ENCODE measurements at regions not wholly inside any gene's neighbourhood (a gene's known extent, or its start where the extent isn't known, plus 50 kb on each side); places are given as distances from the start of the nearest gene placed in this dataset.

DNA sequence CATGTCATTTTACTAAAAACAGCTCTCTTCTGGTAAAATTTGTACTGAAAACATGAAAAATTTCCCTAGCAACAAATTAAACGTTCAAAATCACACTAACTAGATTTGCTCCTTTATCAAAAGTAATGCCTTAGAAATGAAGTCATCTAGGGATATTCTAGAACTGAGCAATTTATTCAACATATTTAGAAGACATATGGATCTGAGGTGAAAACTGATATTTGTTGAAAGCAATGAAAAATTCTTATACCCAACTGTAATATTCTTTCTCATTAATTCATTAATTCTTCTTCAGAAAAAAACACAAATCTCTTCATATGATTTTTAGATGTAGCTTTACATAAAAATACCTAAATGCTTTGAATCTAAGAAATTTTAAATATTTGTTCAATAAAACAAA, 604.9 kb downstream of the NR2F1-AS1 start:
- POLR2A ChIA-PET: no interaction called here
- Mint-ChIP-seq H3K27ac (no peak overlapping the region), H3K36me3 (no peaks in the 10 kb centered on the region), H3K4me3 (no peak overlapping the region), H3K9me3 (no peaks in the 10 kb centered on the region), H3K4me1 (no peaks in the 10 kb centered on the region), H3K27me3 (ENCODE audit: low read depth) (no peaks in the 10 kb centered on the region)
- DNase-seq (ENCODE audit: low spot score) (no peak), ATAC-seq (no peak)
- CTCF ChIA-PET: no interaction called here
- TF ChIP-seq NFATC4 (CRISPR knock-in tag; IDR thresholded peaks at IDR 0.05) (no peak), KAT7 (CRISPR knock-in tag; IDR thresholded peaks at IDR 0.05; ENCODE audit: borderline replicate concordance) (no peak), JUN (CRISPR knock-in tag; IDR thresholded peaks at IDR 0.05) (no peak), ZNF121 (CRISPR knock-in tag; IDR thresholded peaks at IDR 0.05) (no peak), MYBL2 (CRISPR knock-in tag; IDR thresholded peaks at IDR 0.05) (no peak), ZNF423 (CRISPR knock-in tag; IDR thresholded peaks at IDR 0.05) (no peak), ATF2 (CRISPR knock-in tag; IDR thresholded peaks at IDR 0.05; ENCODE audit: borderline replicate concordance, low read depth) (no peak), ZNF219 (CRISPR knock-in tag; IDR thresholded peaks at IDR 0.05; ENCODE audit: borderline replicate concordance) (no peak), SMAD4 (CRISPR knock-in tag; IDR thresholded peaks at IDR 0.05) (no peak), ZNF671 (CRISPR knock-in tag; IDR thresholded peaks at IDR 0.05) (no peak), USF1 (CRISPR knock-in tag; IDR thresholded peaks at IDR 0.05) (no peak), IRF2 (CRISPR knock-in tag; IDR thresholded peaks at IDR 0.05; ENCODE audit: borderline replicate concordance, low read depth) (no peak), GABPB1 (CRISPR knock-in tag; IDR thresholded peaks at IDR 0.05) (no peak), ZNF425 (CRISPR knock-in tag; conservative IDR thresholded peaks at IDR 0.05) (no peak)
- TF ChIP-seq, protein P1, sequence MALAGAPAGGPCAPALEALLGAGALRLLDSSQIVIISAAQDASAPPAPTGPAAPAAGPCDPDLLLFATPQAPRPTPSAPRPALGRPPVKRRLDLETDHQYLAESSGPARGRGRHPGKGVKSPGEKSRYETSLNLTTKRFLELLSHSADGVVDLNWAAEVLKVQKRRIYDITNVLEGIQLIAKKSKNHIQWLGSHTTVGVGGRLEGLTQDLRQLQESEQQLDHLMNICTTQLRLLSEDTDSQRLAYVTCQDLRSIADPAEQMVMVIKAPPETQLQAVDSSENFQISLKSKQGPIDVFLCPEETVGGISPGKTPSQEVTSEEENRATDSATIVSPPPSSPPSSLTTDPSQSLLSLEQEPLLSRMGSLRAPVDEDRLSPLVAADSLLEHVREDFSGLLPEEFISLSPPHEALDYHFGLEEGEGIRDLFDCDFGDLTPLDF (CRISPR knock-in tag; IDR thresholded peaks at IDR 0.05): no peak
- TF ChIP-seq, protein P2, sequence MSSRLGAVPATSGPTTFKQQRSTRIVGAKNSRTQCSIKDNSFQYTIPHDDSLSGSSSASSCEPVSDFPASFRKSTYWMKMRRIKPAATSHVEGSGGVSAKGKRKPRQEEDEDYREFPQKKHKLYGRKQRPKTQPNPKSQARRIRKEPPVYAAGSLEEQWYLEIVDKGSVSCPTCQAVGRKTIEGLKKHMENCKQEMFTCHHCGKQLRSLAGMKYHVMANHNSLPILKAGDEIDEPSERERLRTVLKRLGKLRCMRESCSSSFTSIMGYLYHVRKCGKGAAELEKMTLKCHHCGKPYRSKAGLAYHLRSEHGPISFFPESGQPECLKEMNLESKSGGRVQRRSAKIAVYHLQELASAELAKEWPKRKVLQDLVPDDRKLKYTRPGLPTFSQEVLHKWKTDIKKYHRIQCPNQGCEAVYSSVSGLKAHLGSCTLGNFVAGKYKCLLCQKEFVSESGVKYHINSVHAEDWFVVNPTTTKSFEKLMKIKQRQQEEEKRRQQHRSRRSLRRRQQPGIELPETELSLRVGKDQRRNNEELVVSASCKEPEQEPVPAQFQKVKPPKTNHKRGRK (CRISPR knock-in tag; IDR thresholded peaks at IDR 0.05; ENCODE audit: borderline replicate concordance): no peak
- TF ChIP-seq, protein P3, sequence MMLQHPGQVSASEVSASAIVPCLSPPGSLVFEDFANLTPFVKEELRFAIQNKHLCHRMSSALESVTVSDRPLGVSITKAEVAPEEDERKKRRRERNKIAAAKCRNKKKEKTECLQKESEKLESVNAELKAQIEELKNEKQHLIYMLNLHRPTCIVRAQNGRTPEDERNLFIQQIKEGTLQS (CRISPR knock-in tag; conservative IDR thresholded peaks at IDR 0.05): no peak
- TF ChIP-seq, protein P4, sequence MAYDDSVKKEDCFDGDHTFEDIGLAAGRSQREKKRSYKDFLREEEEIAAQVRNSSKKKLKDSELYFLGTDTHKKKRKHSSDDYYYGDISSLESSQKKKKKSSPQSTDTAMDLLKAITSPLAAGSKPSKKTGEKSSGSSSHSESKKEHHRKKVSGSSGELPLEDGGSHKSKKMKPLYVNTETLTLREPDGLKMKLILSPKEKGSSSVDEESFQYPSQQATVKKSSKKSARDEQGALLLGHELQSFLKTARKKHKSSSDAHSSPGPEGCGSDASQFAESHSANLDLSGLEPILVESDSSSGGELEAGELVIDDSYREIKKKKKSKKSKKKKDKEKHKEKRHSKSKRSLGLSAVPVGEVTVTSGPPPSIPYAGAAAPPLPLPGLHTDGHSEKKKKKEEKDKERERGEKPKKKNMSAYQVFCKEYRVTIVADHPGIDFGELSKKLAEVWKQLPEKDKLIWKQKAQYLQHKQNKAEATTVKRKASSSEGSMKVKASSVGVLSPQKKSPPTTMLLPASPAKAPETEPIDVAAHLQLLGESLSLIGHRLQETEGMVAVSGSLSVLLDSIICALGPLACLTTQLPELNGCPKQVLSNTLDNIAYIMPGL (CRISPR knock-in tag; IDR thresholded peaks at IDR 0.05): no peak
- TF ChIP-seq, protein P5, sequence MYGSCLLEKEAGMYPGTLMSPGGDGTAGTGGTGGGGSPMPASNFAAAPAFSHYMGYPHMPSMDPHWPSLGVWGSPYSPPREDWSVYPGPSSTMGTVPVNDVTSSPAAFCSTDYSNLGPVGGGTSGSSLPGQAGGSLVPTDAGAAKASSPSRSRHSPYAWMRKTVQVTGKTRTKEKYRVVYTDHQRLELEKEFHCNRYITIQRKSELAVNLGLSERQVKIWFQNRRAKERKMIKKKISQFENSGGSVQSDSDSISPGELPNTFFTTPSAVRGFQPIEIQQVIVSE (CRISPR knock-in tag; IDR thresholded peaks at IDR 0.05; ENCODE audit: borderline replicate concordance): no peak
- TF ChIP-seq, protein P6, sequence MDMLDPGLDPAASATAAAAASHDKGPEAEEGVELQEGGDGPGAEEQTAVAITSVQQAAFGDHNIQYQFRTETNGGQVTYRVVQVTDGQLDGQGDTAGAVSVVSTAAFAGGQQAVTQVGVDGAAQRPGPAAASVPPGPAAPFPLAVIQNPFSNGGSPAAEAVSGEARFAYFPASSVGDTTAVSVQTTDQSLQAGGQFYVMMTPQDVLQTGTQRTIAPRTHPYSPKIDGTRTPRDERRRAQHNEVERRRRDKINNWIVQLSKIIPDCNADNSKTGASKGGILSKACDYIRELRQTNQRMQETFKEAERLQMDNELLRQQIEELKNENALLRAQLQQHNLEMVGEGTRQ (CRISPR knock-in tag; IDR thresholded peaks at IDR 0.05): no peak
